Loucy (cell line): ENCODE measurements at regions not wholly inside any gene's neighbourhood (a gene's known extent, or its start where the extent isn't known, plus 50 kb on each side); places are given as distances from the start of the nearest gene placed in this dataset.

Experiments used
- EZH2phosphoT487 ChIP-seq: fragments of 200-600 bp; IDR thresholded peaks from 2 replicates; pipeline ENCODE4 v1.6.1; 2018; ENCODE audit warnings: antibody characterized with exemption, mild to moderate bottlenecking, moderate library complexity, borderline replicate concordance
- TF ChIP-seq, protein P1 (sequence below): fragments of 200-600 bp; sonication (generic); conservative IDR thresholded peaks from 2 replicates; pipeline ENCODE4 v1.5.1; 2014; ENCODE audit warnings: mild to moderate bottlenecking, antibody characterized with exemption, low read length

DNA sequence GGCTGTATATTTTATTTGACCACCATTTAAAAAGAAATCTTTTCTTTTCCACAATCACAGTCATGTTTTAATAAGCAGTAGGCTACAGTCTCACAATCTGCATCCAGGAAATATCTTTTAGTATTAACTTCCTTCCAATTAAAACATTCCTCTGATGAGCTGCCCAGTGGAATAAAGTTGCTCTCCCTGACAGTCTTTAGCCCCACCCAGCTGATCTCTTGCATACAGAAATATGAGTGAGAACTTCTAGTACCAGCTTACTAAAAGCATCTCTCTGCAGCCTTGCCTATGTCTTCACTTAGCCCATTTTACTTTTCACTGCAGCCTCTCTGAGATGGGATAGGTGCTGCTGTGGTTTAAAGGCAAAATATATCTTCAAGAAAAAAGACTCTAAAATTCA lies 143.4 kb upstream of the ANO3 start:
- TF ChIP-seq, protein P1, sequence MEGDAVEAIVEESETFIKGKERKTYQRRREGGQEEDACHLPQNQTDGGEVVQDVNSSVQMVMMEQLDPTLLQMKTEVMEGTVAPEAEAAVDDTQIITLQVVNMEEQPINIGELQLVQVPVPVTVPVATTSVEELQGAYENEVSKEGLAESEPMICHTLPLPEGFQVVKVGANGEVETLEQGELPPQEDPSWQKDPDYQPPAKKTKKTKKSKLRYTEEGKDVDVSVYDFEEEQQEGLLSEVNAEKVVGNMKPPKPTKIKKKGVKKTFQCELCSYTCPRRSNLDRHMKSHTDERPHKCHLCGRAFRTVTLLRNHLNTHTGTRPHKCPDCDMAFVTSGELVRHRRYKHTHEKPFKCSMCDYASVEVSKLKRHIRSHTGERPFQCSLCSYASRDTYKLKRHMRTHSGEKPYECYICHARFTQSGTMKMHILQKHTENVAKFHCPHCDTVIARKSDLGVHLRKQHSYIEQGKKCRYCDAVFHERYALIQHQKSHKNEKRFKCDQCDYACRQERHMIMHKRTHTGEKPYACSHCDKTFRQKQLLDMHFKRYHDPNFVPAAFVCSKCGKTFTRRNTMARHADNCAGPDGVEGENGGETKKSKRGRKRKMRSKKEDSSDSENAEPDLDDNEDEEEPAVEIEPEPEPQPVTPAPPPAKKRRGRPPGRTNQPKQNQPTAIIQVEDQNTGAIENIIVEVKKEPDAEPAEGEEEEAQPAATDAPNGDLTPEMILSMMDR, result no peak
- TF ChIP-seq EZH2phosphoT487, result no peak
